Stimulated activated CD4-positive, alpha-beta T cell treated with anti-CD3 and anti-CD28 coated beads, TNF-alpha, amount 100 ng/mL, for 48 hours (primary cell): ENCODE measurements at regions not wholly inside any gene's neighbourhood (a gene's known extent, or its start where the extent isn't known, plus 50 kb on each side); places are given as distances from the start of the nearest gene placed in this dataset.

Source experiments
- DNase-seq, 3 donors: peaks; one replicate each; pipeline ENCODE4 v3.0.0-alpha.2; 2020; ENCODE audit warnings: low read depth in 3 of 3

DNA sequence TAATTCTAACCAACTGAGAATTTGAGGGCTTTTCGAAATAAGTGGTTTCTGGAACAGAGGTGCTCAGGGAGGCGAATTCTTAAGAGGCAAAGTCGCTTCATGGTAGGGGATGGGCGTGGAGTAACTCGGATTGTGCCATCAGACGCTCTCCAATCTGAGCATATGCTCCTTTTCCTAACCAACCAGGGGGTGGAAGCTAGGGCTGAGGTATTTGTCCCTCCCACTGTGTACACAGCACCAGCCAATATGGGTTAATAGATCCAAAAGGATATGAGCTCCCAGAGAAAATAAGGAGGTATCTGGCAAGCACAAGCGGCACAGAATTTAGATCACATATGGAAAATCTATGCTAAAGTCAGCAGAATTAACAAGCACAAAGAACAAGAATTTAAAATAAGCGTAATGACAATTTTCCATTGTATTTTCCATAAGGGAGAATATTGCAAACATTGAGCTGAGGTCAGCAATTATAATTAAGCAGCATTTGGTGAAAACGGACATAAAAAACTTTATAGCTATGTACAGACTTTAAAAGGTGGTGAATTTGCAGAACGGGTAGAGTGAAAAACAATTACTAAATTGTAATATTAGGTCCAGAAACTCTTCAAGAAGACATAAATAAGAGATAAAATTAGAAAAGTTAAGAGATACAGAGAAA is 55.0 kb upstream of the PHACTR1 start:
- DNase-seq, result no peak
